ENCODE measurements at regions not wholly inside any gene's neighbourhood (a gene's known extent, or its start where the extent isn't known, plus 50 kb on each side); places are given as distances from the start of the nearest gene placed in this dataset.
"Not testable (repeated sequence)": the region's sequence is repeated elsewhere in the genome, so short reads cannot be mapped to it uniquely, and the experiment has no call there.

DNA sequence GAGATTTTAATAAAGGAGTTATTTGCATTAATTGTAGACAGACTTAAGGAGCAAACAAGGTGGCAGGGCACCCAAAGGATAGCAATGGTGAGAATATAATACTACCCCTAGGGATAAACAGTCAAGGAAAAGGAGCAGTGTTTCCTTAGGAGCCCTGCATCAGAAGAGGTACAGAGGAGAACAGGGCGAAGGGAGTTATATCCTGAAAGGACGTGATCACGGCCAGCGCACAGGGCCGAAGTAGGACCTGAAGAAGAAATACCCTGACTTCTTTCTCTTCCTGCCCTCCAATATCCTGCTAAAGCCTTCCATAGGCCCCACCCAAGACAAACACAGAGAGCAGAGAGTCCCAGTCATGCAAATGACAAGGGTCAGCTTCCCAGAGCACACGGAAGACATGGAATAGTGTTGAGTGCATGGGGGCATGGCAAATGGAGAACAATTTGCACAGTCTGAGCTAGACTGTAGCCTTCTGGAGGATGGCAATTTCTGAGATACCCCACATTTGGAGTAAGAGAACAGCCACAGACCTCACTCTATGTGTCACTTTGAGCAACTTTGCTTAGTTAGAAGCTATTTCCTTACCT, 188.2 kb downstream of the ZNF92 start:
- not testable (repeated sequence) for TF ChIP-seq ZNF274 (IDR thresholded peaks at IDR 0.05; ENCODE audit: borderline replicate concordance, extremely low read depth, low read length); POLR2AphosphoS5 (IDR thresholded peaks at IDR 0.05; ENCODE audit: low read depth, low read length); EP300 (IDR thresholded peaks at IDR 0.05; ENCODE audit: borderline replicate concordance in 1 of 2, low read depth in 2 of 2, low read length in 2 of 2)
- TF ChIP-seq, protein P1, sequence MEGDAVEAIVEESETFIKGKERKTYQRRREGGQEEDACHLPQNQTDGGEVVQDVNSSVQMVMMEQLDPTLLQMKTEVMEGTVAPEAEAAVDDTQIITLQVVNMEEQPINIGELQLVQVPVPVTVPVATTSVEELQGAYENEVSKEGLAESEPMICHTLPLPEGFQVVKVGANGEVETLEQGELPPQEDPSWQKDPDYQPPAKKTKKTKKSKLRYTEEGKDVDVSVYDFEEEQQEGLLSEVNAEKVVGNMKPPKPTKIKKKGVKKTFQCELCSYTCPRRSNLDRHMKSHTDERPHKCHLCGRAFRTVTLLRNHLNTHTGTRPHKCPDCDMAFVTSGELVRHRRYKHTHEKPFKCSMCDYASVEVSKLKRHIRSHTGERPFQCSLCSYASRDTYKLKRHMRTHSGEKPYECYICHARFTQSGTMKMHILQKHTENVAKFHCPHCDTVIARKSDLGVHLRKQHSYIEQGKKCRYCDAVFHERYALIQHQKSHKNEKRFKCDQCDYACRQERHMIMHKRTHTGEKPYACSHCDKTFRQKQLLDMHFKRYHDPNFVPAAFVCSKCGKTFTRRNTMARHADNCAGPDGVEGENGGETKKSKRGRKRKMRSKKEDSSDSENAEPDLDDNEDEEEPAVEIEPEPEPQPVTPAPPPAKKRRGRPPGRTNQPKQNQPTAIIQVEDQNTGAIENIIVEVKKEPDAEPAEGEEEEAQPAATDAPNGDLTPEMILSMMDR (IDR thresholded peaks at IDR 0.05; ENCODE audit: control extremely low read depth in 1 of 3, insufficient read depth in 1 of 3, low read depth in 1 of 3, low read length in 3 of 3), result not testable (repeated sequence)
- TF ChIP-seq, protein P2, sequence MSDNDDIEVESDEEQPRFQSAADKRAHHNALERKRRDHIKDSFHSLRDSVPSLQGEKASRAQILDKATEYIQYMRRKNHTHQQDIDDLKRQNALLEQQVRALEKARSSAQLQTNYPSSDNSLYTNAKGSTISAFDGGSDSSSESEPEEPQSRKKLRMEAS (IDR thresholded peaks at IDR 0.05), result not testable (repeated sequence)

Data from H1 (cell line).